Peyer's patch (tissue), 4 donors: ENCODE measurements at regions not wholly inside any gene's neighbourhood (a gene's known extent, or its start where the extent isn't known, plus 50 kb on each side); places are given as distances from the start of the nearest gene placed in this dataset.

Source experiments
- DNase-seq, 3 donors: peaks; one replicate each; pipeline ENCODE4 v3.0.0-alpha.2; 2017 to 2019
- H3K27ac ChIP-seq, 4 donors: fragments of 200-600 bp; sonication (generic); one replicate each; pipeline ENCODE4 v1.5.1; 2016 to 2019
- H3K27me3 ChIP-seq, 2 donors: fragments of 200-600 bp; sonication (generic); one replicate each; pipeline ENCODE4 v1.5.1; 2019
- H3K36me3 ChIP-seq, 3 donors: fragments of 200-600 bp; sonication (generic); one replicate each; pipeline ENCODE4 v1.5.1; 2016 to 2019
- H3K4me1 ChIP-seq, 4 donors: fragments of 200-600 bp; sonication (generic); one replicate each; pipeline ENCODE4 v1.5.1; 2016 to 2019
- H3K4me3 ChIP-seq, 4 donors: fragments of 200-600 bp; sonication (generic); 1 replicate in 3 of 4; 2 replicates in 1 of 4; pipeline ENCODE4 v1.5.1; 2016 to 2019; ENCODE audit warnings: mild to moderate bottlenecking in 1 of 4
- H3K9me3 ChIP-seq, 4 donors: fragments of 200-600 bp; sonication (generic); one replicate each; pipeline ENCODE4 v1.5.1; 2016 to 2019; ENCODE audit warnings: mild to moderate bottlenecking in 1 of 4
- POLR2A ChIP-seq, 2 donors: fragments of 450-650 bp; IDR thresholded peaks; one replicate each; pipeline ENCODE4 v1.5.1; 2017; ENCODE audit warnings: antibody characterized with exemption in 2 of 2, mild to moderate bottlenecking in 2 of 2, moderate library complexity in 2 of 2
- TF ChIP-seq, protein P1 (sequence below), 6 experiments: fragments of 450-650 bp in 4 of 6; fragments of 200-600 bp in 2 of 6; sonication (generic) in 1 of 6; IDR thresholded peaks; one replicate each; pipeline ENCODE4 v1.5.1; 2017 to 2019; ENCODE audit warnings: antibody characterized with exemption in 6 of 6, mild to moderate bottlenecking in 3 of 6, moderate library complexity in 1 of 6

DNA sequence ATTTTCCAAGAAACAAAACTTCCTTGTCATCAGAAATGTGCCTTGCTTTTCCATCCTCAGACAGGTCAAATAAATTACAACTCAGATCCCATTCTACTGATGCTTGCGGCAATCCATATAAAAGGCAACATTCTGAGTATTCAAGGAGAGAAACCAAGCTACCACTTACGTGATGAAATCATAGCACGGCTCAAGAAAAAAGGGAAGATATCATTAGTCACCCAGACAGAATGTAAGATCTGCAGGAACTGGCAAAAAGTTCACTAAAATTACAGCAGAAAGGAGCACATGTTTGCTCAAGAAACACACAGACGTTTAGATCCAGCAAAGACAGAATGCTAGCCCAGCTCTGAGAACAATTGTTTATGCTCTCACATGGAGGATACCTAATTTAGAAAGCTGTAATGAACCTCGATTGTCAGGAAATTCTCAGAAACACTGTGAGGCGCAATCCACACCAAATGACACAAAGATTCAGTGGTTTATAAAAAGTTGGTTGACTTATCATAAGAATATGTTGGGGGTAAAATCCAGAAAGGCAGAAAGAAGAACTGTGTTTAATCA, 304.2 kb downstream of the ADGRG6 start:
- no peak for DNase-seq
- no peak for TF ChIP-seq POLR2A (IDR thresholded peaks at IDR 0.05)
- TF ChIP-seq, protein P1, sequence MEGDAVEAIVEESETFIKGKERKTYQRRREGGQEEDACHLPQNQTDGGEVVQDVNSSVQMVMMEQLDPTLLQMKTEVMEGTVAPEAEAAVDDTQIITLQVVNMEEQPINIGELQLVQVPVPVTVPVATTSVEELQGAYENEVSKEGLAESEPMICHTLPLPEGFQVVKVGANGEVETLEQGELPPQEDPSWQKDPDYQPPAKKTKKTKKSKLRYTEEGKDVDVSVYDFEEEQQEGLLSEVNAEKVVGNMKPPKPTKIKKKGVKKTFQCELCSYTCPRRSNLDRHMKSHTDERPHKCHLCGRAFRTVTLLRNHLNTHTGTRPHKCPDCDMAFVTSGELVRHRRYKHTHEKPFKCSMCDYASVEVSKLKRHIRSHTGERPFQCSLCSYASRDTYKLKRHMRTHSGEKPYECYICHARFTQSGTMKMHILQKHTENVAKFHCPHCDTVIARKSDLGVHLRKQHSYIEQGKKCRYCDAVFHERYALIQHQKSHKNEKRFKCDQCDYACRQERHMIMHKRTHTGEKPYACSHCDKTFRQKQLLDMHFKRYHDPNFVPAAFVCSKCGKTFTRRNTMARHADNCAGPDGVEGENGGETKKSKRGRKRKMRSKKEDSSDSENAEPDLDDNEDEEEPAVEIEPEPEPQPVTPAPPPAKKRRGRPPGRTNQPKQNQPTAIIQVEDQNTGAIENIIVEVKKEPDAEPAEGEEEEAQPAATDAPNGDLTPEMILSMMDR (IDR thresholded peaks at IDR 0.05): no peak
- Histone ChIP-seq H3K9me3 (no peaks in the 10 kb centered on the region), H3K27me3 (no peaks in the 10 kb centered on the region), H3K4me3 (no peak overlapping the region), H3K4me1 (no peaks in the 10 kb centered on the region), H3K36me3 (no peaks in the 10 kb centered on the region), H3K27ac (no peak overlapping the region)

DNA sequence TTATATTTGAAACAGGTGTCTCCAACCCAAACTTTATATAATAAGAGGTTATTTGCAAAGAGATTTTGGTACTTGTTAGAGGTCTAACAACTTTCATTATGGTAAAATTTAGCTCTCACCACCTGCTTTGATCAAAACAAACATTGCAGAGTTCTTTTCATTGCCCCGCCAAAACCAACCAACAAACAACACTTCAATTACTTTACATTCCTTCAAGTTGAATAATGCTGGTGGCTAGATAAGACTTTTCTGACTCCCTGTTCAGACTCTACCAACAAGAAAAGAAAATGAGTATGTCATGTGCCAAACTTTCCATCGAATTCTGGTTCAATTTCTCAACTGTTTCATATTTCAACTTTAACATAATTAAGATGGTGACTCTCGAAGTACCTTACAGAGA, 311.1 kb downstream of the ADGRG6 start:
- Histone ChIP-seq H3K9me3 (no peaks in the 10 kb centered on the region), H3K27me3 (no peaks in the 10 kb centered on the region), H3K4me1 (no peaks in the 10 kb centered on the region), H3K4me3 (no peak overlapping the region), H3K36me3 (no peaks in the 10 kb centered on the region), H3K27ac (no peak overlapping the region)
- no peak for DNase-seq
- no peak for TF ChIP-seq POLR2A (IDR thresholded peaks at IDR 0.05)
- TF ChIP-seq, protein P1 (IDR thresholded peaks at IDR 0.05): no peak

DNA sequence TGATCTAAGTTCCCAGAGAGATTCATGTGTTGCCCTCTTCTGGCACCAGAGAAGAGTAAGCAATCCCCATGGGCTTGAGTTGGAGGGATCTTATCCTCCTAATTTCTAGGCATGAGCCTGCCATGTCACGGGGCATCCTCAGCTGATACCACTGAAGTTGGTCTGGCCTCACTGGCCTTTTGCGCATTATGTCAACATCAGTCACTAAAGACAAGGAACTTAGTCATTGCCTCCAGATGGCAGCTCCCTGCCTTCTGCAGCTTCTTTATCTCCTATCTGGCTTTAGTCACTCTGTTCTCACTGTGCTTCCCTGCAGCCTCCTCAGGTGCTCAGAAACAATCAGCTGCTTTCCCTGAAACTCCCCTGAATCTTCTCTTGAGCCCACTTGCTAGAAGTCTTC, 312.2 kb downstream of the ADGRG6 start:
- Histone ChIP-seq H3K36me3 (no peaks in the 10 kb centered on the region), H3K27ac (no peak overlapping the region), H3K4me1 (no peaks in the 10 kb centered on the region), H3K27me3 (no peaks in the 10 kb centered on the region), H3K4me3 (no peak overlapping the region), H3K9me3 (no peaks in the 10 kb centered on the region)
- TF ChIP-seq POLR2A (IDR thresholded peaks at IDR 0.05): no peak
- TF ChIP-seq, protein P1 (IDR thresholded peaks at IDR 0.05): no peak
- no peak for DNase-seq

DNA sequence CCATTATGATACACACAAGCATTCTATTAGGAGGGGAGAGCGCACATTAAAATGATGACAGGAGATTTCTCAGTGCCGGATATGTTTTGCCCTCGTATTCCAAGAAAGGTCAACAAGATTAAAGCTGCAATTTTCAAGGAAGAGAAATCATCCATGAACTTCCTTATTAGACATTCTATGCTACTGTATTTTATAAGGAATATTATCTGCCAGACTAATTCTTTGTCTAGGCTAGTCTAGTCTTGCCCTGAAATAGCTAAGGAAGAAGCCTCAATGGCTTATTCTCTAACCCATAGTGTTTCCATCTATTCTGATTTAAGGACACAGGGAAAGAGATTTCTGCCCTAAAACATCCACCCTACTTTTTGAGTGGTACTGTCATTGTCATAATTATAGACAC, 315.4 kb downstream of the ADGRG6 start:
- no peaks in the 10 kb centered on the region for H3K27me3 ChIP-seq
- no peaks in the 10 kb centered on the region for H3K36me3 ChIP-seq
- no peak for DNase-seq
- no peak overlapping the region for H3K4me3 ChIP-seq
- H3K27ac ChIP-seq: no peak overlapping the region
- no peaks in the 10 kb centered on the region for H3K9me3 ChIP-seq
- H3K4me1 ChIP-seq: no peaks in the 10 kb centered on the region
- no peak for TF ChIP-seq POLR2A (IDR thresholded peaks at IDR 0.05)

DNA sequence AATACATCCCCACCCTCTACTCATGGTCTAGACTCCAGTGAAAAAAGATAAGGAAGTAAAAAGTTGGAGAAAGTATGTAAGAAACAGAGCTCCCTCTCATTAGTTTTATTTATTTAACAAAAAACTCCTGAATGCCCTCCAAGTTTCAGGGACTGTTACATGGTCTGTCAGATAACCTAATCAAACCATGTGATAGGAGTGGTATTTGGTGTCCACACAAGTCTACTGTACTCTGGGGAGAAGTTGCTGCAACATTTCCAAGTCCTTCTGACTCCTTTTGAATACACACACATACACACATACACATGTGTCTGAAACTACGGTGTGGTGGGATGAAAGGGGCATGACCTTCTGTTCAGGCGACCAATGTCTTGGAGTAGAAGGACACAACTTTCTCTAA, 320.0 kb downstream of the ADGRG6 start:
- TF ChIP-seq, protein P1 (IDR thresholded peaks at IDR 0.05): no peak
- no peak for TF ChIP-seq POLR2A (IDR thresholded peaks at IDR 0.05)
- H3K4me3 ChIP-seq: no peak overlapping the region
- no peaks in the 10 kb centered on the region for H3K27me3 ChIP-seq
- no peaks in the 10 kb centered on the region for H3K36me3 ChIP-seq
- no peaks in the 10 kb centered on the region for H3K9me3 ChIP-seq
- no peak overlapping the region for H3K27ac ChIP-seq
- no peak for DNase-seq
- no peaks in the 10 kb centered on the region for H3K4me1 ChIP-seq

DNA sequence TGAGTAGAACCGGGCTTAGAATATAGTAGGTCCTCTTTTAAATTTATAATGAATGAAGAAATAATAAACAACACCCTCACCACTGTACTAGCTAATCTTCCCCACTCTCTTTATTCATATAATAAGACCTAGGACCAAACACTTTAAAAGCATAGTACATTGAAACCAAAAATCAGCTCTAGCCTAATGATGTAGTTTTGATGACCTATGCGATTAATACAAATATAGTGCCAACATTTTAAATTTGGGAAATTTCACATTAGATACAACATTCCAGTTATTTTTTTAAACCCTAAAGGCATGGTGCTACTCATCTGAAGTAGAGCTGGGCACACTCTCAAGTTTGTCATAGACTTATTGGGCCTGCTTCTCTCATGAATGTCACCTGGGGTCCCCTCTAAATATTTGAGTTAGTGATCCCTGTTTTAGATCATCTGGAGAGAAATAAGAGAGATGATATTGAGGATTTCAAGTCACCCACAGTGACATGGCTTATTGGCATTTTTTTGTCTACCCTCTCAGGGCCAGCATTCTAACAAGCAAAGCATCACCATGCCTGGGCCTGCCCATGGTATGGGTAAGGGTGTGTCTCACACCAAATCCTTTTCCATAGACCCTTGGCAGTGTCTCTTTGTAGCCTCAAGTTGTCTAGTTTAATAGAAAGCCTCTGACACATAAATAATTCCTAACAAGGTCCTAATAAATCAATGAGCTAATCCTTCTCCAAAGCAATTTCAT, 319.8 kb downstream of the HIVEP2 start:
- H3K27me3 ChIP-seq: no peaks in the 10 kb centered on the region
- H3K9me3 ChIP-seq: no peaks in the 10 kb centered on the region
- H3K4me3 ChIP-seq: no peak overlapping the region
- no peak for DNase-seq
- H3K36me3 ChIP-seq: no peaks in the 10 kb centered on the region
- no peak overlapping the region for H3K27ac ChIP-seq
- H3K4me1 ChIP-seq: no peaks in the 10 kb centered on the region
- TF ChIP-seq POLR2A (IDR thresholded peaks at IDR 0.05): no peak
- TF ChIP-seq, protein P1 (IDR thresholded peaks at IDR 0.05): no peak
